Loucy (cell line): ENCODE measurements at regions not wholly inside any gene's neighbourhood (a gene's known extent, or its start where the extent isn't known, plus 50 kb on each side); places are given as distances from the start of the nearest gene placed in this dataset.

Experiments
- EZH2phosphoT487 ChIP-seq: fragments of 200-600 bp; IDR thresholded peaks from 2 replicates; pipeline ENCODE4 v1.6.1; 2018; ENCODE audit warnings: antibody characterized with exemption, mild to moderate bottlenecking, moderate library complexity, borderline replicate concordance
- TF ChIP-seq, protein P1 (sequence below): fragments of 200-600 bp; sonication (generic); conservative IDR thresholded peaks from 2 replicates; pipeline ENCODE4 v1.5.1; 2014; ENCODE audit warnings: mild to moderate bottlenecking, antibody characterized with exemption, low read length

DNA sequence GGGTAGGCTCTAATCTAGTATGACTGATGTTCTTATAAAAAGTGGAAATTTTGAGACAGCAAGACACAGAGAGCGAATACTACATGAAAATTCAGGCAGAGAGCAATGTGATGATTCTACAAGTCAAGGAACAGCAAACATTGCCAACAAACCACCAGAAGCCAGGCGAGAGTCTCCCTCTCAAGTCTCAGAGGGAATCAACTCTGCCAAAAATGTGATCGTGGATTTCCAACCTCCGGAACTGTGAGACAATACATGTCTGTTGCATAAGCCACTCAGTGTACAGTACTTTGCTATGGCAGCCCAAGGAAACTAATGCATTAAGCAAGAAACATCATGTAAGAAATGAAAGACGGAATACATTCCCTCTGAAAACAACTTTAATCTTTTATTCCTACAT is 52.1 kb upstream of the CCNG1 start:
- TF ChIP-seq, protein P1, sequence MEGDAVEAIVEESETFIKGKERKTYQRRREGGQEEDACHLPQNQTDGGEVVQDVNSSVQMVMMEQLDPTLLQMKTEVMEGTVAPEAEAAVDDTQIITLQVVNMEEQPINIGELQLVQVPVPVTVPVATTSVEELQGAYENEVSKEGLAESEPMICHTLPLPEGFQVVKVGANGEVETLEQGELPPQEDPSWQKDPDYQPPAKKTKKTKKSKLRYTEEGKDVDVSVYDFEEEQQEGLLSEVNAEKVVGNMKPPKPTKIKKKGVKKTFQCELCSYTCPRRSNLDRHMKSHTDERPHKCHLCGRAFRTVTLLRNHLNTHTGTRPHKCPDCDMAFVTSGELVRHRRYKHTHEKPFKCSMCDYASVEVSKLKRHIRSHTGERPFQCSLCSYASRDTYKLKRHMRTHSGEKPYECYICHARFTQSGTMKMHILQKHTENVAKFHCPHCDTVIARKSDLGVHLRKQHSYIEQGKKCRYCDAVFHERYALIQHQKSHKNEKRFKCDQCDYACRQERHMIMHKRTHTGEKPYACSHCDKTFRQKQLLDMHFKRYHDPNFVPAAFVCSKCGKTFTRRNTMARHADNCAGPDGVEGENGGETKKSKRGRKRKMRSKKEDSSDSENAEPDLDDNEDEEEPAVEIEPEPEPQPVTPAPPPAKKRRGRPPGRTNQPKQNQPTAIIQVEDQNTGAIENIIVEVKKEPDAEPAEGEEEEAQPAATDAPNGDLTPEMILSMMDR = no peak
- TF ChIP-seq EZH2phosphoT487 = no peak
